ENCODE measurements at regions not wholly inside any gene's neighbourhood (a gene's known extent, or its start where the extent isn't known, plus 50 kb on each side); places are given as distances from the start of the nearest gene placed in this dataset.
"Not testable (repeated sequence)": the region's sequence is repeated elsewhere in the genome, so short reads cannot be mapped to it uniquely, and the experiment has no call there.

GRCh38 chr10:45235260-45235769, 80.1 kb downstream of the OR13A1 start:
- not testable (repeated sequence) for H3K27me3 Mint-ChIP-seq

GRCh38 chr10:45235798-45236220, 79.6 kb downstream of the OR13A1 start:
- H3K4me1 Mint-ChIP-seq = no peaks in the 10 kb centered on the region
- ATAC-seq (ENCODE audit: low read depth) (no peak), DNase-seq (ENCODE audit: low spot score in 2 of 2) (no peak)
- H3K36me3 Mint-ChIP-seq = no peaks in the 10 kb centered on the region
- no peaks in the 10 kb centered on the region for H3K27me3 Mint-ChIP-seq
- H3K27ac Mint-ChIP-seq = no peak overlapping the region
- H3K9me3 Mint-ChIP-seq = no peaks in the 10 kb centered on the region
- H3K4me3 Mint-ChIP-seq = no peak overlapping the region

More at GRCh38 chr10:45235260-45235769, 80.1 kb downstream of the OR13A1 start:
- not testable (repeated sequence) for H3K4me3 Mint-ChIP-seq, H3K9me3 Mint-ChIP-seq, H3K36me3 Mint-ChIP-seq, H3K4me1 Mint-ChIP-seq, H3K27ac Mint-ChIP-seq
- ATAC-seq (ENCODE audit: low read depth) (peak; percentile 57), DNase-seq (ENCODE audit: low spot score in 2 of 2) (peak; percentile 71)

GRCh38 chr10:45238896-45239295, 76.5 kb downstream of the OR13A1 start:
- no peak overlapping the region for H3K4me3 Mint-ChIP-seq
- no peak for ATAC-seq (ENCODE audit: low read depth)
- H3K27me3 Mint-ChIP-seq = no peaks in the 10 kb centered on the region

GRCh38 chr10:45239642-45240041, 75.8 kb downstream of the OR13A1 start:
- no peak for DNase-seq (ENCODE audit: low spot score in 2 of 2)
- H3K4me1 Mint-ChIP-seq = no peaks in the 10 kb centered on the region
- no peak for ATAC-seq (ENCODE audit: low read depth)
- H3K36me3 Mint-ChIP-seq = no peaks in the 10 kb centered on the region
- H3K9me3 Mint-ChIP-seq = no peaks in the 10 kb centered on the region
- H3K27ac Mint-ChIP-seq = no peak overlapping the region
- H3K27me3 Mint-ChIP-seq = no peaks in the 10 kb centered on the region
- no peak overlapping the region for H3K4me3 Mint-ChIP-seq

More at GRCh38 chr10:45238896-45239295, 76.5 kb downstream of the OR13A1 start:
- Mint-ChIP-seq H3K36me3 (no peaks in the 10 kb centered on the region), H3K9me3 (no peaks in the 10 kb centered on the region), H3K27ac (no peak overlapping the region), H3K4me1 (no peaks in the 10 kb centered on the region)
- DNase-seq (ENCODE audit: low spot score in 2 of 2) = no peak

- no peak for DNase-seq (ENCODE audit: low spot score in 2 of 2)
- no peaks in the 10 kb centered on the region for H3K27me3 Mint-ChIP-seq
- H3K4me1 Mint-ChIP-seq = no peaks in the 10 kb centered on the region
- ATAC-seq (ENCODE audit: low read depth) = no peak
- H3K4me3 Mint-ChIP-seq = no peak overlapping the region
- no peak overlapping the region for H3K27ac Mint-ChIP-seq
- H3K36me3 Mint-ChIP-seq = no peaks in the 10 kb centered on the region
- no peaks in the 10 kb centered on the region for H3K9me3 Mint-ChIP-seq
These were observed 73.4 kb downstream of the OR13A1 start for GRCh38 chr10:45241865-45242520.

GRCh38 chr10:45243261-45243660, 72.1 kb downstream of the OR13A1 start:
- H3K36me3 Mint-ChIP-seq = no peaks in the 10 kb centered on the region
- H3K27ac Mint-ChIP-seq = no peak overlapping the region
- H3K4me1 Mint-ChIP-seq = no peaks in the 10 kb centered on the region
- no peak overlapping the region for H3K4me3 Mint-ChIP-seq
- ATAC-seq (ENCODE audit: low read depth) (no peak), DNase-seq (ENCODE audit: low spot score in 2 of 2) (no peak)
- H3K9me3 Mint-ChIP-seq = no peaks in the 10 kb centered on the region
- H3K27me3 Mint-ChIP-seq = no peaks in the 10 kb centered on the region

GRCh38 chr10:45246522-45246921, 68.9 kb downstream of the OR13A1 start:
- Mint-ChIP-seq H3K4me1 (peaks cover 8% of the 10 kb centered on the region), H3K36me3 (no peaks in the 10 kb centered on the region), H3K9me3 (no peaks in the 10 kb centered on the region), H3K27ac (no peak overlapping the region), H3K27me3 (no peaks in the 10 kb centered on the region), H3K4me3 (no peak overlapping the region)
- no peak for ATAC-seq (ENCODE audit: low read depth)
- DNase-seq (ENCODE audit: low spot score in 2 of 2) = no peak

- H3K27ac Mint-ChIP-seq = peak overlapping the region; percentile 92
- H3K4me3 Mint-ChIP-seq = peak overlapping the region; percentile 92
- ATAC-seq (ENCODE audit: low read depth) (peak; percentile 90), DNase-seq (ENCODE audit: low spot score in 2 of 2) (peak; percentile 27 to 75)
- H3K27me3 Mint-ChIP-seq = no peaks in the 10 kb centered on the region
- no peaks in the 10 kb centered on the region for H3K9me3 Mint-ChIP-seq
- H3K36me3 Mint-ChIP-seq = no peaks in the 10 kb centered on the region
- peaks cover 20% of the 10 kb centered on the region for H3K4me1 Mint-ChIP-seq
These were observed 65.3 kb downstream of the OR13A1 start for GRCh38 chr10:45249978-45250693.

- H3K27me3 Mint-ChIP-seq; H3K36me3 Mint-ChIP-seq; DNase-seq (ENCODE audit: low spot score in 2 of 2); H3K9me3 Mint-ChIP-seq: not testable (repeated sequence)
- peak; percentile 23 for ATAC-seq (ENCODE audit: low read depth)
- peak overlapping the region; percentile 92 for H3K4me3 Mint-ChIP-seq
- peak overlapping the region; percentile 92 for H3K27ac Mint-ChIP-seq
- peaks cover 20% of the 10 kb centered on the region for H3K4me1 Mint-ChIP-seq
These were observed 64.7 kb downstream of the OR13A1 start for GRCh38 chr10:45250694-45251075.
